ENCODE measurements at regions not wholly inside any gene's neighbourhood (a gene's known extent, or its start where the extent isn't known, plus 50 kb on each side); places are given as distances from the start of the nearest gene placed in this dataset.

- TF ChIP-seq CTCF (IDR thresholded peaks at IDR 0.05) (no peak), EZH2 (IDR thresholded peaks at IDR 0.05; ENCODE audit: borderline replicate concordance, insufficient read depth, low read depth, low read length, poor library complexity, severe bottlenecking) (no peak)
These were observed 162.2 kb downstream of the LRRC30 start for GRCh38 chr18:7393080-7393479.
